Ishikawa (cell line): ENCODE measurements at regions not wholly inside any gene's neighbourhood (a gene's known extent, or its start where the extent isn't known, plus 50 kb on each side); places are given as distances from the start of the nearest gene placed in this dataset.

Experiments
- CEBPB ChIP-seq: IDR thresholded peaks from 2 replicates; pipeline ENCODE4 v1.6.1; 2012
- CREB1 ChIP-seq: IDR thresholded peaks from 2 replicates; pipeline ENCODE4 v1.6.1; 2012; ENCODE audit warnings: low read depth
- EGR1 ChIP-seq: IDR thresholded peaks from 2 replicates; pipeline ENCODE4 v1.6.1; 2012
- EP300 ChIP-seq: IDR thresholded peaks from 2 replicates; pipeline ENCODE4 v1.6.1; 2012; ENCODE audit warnings: borderline replicate concordance
- FOXM1 ChIP-seq: IDR thresholded peaks from 2 replicates; pipeline ENCODE4 v1.6.1; 2012; ENCODE audit warnings: low read depth, borderline replicate concordance
- NFIC ChIP-seq: IDR thresholded peaks from 2 replicates; pipeline ENCODE4 v1.6.1; 2012
- RAD21 ChIP-seq: IDR thresholded peaks from 2 replicates; pipeline ENCODE4 v1.6.1; 2012; ENCODE audit warnings: low read depth
- TAF1 ChIP-seq: IDR thresholded peaks from 2 replicates; pipeline ENCODE4 v1.6.1; 2012; ENCODE audit warnings: low read depth, mild to moderate bottlenecking
- TCF12 ChIP-seq: IDR thresholded peaks from 2 replicates; pipeline ENCODE4 v1.6.1; 2012; ENCODE audit warnings: low read depth
- TEAD4 ChIP-seq: IDR thresholded peaks from 2 replicates; pipeline ENCODE4 v1.6.1; 2012
- YY1 ChIP-seq: IDR thresholded peaks from 2 replicates; pipeline ENCODE4 v1.6.1; 2012; ENCODE audit warnings: low read depth
- ZBTB7A ChIP-seq: IDR thresholded peaks from 2 replicates; pipeline ENCODE4 v1.6.1; 2012; ENCODE audit warnings: low read depth
- TF ChIP-seq, protein P1 (sequence below): IDR thresholded peaks from 2 replicates; pipeline ENCODE4 v1.6.1; 2012; ENCODE audit warnings: low read depth, mild to moderate bottlenecking
- TF ChIP-seq, protein P2 (sequence below): IDR thresholded peaks from 2 replicates; pipeline ENCODE4 v1.6.1; 2012
- TF ChIP-seq, protein P3 (sequence below): IDR thresholded peaks from 2 replicates; pipeline ENCODE4 v1.6.1; 2012

DNA sequence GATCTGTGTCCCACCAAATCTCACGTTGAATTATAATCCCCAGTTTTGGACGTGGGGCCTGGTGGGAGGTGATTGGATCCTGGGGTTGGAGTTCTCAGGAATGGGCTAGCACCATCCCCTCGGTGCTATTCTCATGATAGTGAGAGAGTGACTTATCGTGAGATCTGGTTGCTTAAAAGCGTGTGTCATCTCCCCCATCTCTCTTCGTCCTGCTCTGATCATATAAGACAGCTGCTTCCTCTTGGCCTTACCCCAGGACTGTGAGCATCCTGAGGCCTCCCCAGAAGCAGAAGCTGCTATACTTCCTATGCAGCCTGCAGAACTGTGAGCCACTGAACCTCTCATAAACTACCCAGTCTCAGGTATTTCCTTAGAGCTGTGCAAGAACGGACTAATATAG lies 163.7 kb upstream of the NDUFV2 start:
- TF ChIP-seq, protein P1, sequence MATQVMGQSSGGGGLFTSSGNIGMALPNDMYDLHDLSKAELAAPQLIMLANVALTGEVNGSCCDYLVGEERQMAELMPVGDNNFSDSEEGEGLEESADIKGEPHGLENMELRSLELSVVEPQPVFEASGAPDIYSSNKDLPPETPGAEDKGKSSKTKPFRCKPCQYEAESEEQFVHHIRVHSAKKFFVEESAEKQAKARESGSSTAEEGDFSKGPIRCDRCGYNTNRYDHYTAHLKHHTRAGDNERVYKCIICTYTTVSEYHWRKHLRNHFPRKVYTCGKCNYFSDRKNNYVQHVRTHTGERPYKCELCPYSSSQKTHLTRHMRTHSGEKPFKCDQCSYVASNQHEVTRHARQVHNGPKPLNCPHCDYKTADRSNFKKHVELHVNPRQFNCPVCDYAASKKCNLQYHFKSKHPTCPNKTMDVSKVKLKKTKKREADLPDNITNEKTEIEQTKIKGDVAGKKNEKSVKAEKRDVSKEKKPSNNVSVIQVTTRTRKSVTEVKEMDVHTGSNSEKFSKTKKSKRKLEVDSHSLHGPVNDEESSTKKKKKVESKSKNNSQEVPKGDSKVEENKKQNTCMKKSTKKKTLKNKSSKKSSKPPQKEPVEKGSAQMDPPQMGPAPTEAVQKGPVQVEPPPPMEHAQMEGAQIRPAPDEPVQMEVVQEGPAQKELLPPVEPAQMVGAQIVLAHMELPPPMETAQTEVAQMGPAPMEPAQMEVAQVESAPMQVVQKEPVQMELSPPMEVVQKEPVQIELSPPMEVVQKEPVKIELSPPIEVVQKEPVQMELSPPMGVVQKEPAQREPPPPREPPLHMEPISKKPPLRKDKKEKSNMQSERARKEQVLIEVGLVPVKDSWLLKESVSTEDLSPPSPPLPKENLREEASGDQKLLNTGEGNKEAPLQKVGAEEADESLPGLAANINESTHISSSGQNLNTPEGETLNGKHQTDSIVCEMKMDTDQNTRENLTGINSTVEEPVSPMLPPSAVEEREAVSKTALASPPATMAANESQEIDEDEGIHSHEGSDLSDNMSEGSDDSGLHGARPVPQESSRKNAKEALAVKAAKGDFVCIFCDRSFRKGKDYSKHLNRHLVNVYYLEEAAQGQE = no peak
- TF ChIP-seq ZBTB7A = no peak
- TF ChIP-seq, protein P2, sequence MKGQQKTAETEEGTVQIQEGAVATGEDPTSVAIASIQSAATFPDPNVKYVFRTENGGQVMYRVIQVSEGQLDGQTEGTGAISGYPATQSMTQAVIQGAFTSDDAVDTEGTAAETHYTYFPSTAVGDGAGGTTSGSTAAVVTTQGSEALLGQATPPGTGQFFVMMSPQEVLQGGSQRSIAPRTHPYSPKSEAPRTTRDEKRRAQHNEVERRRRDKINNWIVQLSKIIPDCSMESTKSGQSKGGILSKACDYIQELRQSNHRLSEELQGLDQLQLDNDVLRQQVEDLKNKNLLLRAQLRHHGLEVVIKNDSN = no peak
- TF ChIP-seq FOXM1 = no peak
- no peak for TF ChIP-seq TAF1
- TF ChIP-seq TCF12 = no peak
- TF ChIP-seq EGR1 = no peak
- no peak for TF ChIP-seq RAD21
- no peak for TF ChIP-seq CEBPB
- TF ChIP-seq, protein P3, sequence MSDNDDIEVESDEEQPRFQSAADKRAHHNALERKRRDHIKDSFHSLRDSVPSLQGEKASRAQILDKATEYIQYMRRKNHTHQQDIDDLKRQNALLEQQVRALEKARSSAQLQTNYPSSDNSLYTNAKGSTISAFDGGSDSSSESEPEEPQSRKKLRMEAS = no peak
- TF ChIP-seq TEAD4 = no peak
- TF ChIP-seq CREB1 = no peak
- TF ChIP-seq EP300 = no peak
- TF ChIP-seq NFIC = no peak
- TF ChIP-seq YY1 = no peak

DNA sequence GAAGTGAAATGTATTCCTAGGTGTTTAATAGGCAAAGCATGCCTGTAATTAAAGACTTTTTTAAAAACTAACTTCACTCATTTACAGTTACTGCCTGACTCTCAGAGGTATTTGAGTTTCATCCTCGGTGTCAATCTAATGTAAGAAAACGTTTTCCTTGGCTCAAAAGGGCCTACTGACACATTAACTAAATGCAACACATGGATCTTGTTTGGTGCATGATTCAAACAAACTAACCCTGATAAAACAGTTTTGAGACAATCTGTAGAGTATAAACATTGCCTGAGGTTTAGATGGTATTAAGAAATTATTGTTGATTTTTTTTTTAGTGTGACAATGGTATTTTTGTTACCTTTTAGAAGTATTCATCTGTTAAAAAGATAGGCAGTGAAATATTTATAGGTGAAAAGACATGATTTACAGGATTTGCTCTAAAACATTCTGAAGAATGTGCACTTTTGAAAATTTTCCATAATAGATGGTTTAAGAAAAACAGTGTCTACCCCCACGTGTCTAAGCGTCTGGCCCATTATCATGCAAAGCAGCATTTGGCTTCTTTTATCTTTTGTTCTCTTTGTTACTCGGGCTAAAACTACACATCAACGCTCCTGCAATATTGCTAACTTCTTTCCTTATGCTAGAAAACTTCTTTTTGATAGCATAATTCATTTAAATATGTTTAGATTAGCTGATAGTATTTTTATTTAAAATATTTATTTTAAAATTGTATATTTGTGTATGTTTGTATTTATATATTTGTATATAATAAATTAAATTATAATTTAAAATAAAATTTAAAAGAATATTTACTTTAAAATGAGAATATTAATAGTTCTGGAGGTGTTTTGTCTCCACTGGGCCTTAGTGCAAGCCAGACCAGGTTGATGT lies 160.2 kb upstream of the NDUFV2 start:
- no peak for TF ChIP-seq EGR1
- TF ChIP-seq, protein P3 = no peak
- TF ChIP-seq CREB1 = no peak
- TF ChIP-seq TAF1 = no peak
- TF ChIP-seq, protein P1 = no peak
- no peak for TF ChIP-seq RAD21
- TF ChIP-seq, protein P2 = no peak

DNA sequence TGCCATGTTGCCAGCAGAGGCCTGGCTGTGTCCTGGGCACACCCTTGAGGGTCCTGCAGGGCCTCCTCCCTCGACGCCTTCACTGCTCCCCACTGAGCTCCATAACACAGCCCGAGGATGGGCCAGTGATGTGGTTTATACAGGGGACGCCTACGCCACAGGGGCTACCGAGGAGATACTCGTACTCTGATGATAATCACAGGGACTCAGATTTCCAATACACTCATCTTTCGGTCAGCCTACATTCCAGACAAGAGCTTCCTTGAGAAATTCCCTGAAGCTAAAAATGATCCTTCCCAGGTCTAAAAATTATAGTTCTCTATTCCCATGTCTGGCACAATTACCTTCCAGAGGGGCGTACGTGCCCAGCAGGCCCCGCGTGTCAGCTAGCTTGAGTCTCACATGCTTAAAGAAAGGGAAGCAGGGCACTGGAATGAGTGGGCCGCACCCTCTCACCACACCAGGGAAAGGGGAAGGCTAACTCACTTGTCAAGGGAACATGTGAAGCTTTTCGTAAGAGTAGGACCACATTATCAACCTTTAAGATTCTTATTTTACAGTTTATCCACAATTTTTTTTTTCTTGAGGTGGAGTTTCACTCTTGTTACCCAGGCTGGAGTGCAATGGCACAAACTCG lies 159.5 kb upstream of the NDUFV2 start:
- TF ChIP-seq, protein P1 = no peak
- TF ChIP-seq RAD21 (no peak), TAF1 (no peak), TEAD4 (no peak), CEBPB (no peak), CREB1 (no peak), YY1 (no peak), EGR1 (no peak), ZBTB7A (no peak), NFIC (no peak), FOXM1 (no peak), TCF12 (no peak), EP300 (no peak)
- TF ChIP-seq, protein P3 = no peak
- TF ChIP-seq, protein P2 = no peak
